GM18868 (cell line): ENCODE measurements at regions not wholly inside any gene's neighbourhood (a gene's known extent, or its start where the extent isn't known, plus 50 kb on each side); places are given as distances from the start of the nearest gene placed in this dataset.
"Not testable (repeated sequence)": the region's sequence is repeated elsewhere in the genome, so short reads cannot be mapped to it uniquely, and the experiment has no call there.

Experiments
- ATAC-seq: cut with Tn5 transposase; IDR thresholded peaks from one replicate; pipeline ENCODE4 v1.9.1; 2021; ENCODE audit warnings: mild to moderate bottlenecking, moderate library complexity; ENCODE audit not compliant: unreplicated experiment

DNA sequence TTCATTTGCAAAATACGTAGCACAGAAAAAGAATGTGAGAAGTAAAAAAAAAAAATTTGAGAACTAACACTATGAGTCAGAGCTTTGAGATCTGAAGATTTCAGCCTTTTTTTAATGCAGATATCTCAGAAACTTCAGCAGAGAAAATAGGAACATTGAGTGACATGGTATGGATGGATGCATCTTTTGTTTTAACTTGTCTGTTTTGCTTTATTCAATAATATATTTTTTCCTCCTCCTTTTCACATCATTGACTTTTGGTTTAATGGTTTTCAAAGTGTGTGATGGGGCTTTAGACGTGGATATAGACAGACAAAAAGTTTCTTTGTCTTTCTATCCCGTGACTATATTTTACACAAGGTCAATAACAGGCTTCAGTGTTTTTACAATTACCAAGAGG, 426.7 kb upstream of the FRG2C start:
- no peak for ATAC-seq

GRCh38 chr3:75241226-75241962, 422.7 kb upstream of the FRG2C start:
- not testable (repeated sequence) for ATAC-seq

- ATAC-seq: no peak
Measured at GRCh38 chr3:75242012-75242735, 422.0 kb upstream of the FRG2C start.

DNA sequence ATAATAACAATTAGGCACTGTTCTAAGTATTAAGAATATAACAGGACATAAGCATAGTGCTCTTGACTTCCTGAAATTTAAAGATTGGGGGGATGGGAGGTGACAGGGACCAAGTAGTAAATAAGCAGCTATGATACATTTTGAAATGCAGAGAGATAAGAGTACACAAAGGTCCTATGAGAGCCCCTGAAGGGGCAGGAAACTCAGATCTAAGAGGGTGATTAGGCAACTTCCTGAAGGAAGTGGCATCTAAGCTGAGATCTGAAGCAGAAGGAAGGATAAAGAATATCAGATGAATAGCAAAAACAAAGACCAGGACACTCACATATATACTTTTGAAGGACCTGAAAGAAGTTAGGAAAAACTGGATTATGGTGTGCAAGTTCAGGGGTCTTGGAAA, 415.2 kb upstream of the FRG2C start:
- no peak for ATAC-seq

- ATAC-seq: no peak
Measured at GRCh38 chr3:75254685-75255084, 409.4 kb upstream of the FRG2C start.

DNA sequence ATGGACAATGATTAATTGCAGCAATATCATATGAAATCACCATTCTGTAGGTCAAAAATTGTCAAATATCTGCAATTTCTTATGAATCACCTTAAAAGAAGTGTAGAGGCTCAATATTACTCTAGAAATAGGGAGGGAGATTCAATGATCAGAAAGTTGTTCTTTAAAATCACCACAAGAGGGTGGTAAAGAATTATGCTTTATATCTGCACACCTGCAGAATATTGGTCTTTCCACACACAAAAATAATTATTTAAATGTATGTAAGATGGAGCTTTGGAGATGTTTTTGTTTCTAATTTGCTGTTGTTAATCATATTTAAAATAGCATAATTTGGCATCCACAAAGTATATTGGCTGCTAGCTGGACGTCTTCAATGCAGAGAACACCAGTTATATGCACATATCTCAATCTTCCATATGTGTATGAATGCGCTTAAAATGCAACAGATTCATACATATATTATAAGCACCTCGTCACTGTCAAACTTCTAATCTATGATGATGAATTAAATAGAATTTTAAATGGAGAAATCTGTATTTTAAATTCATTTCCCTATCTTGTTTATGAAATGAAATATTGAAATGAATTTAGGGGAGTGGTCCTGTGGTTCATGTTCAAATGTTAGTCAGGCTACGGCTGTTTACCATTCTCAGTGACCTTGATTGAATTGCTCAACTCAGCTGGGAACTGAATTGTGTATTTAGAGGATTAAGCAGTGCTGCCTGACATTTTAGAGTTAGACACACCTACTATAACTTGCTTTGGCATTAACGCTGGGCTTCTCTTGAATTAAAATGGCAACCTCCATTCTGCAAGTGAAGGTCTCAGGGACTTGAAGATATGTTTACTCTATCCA, 405.1 kb upstream of the FRG2C start:
- peak; percentile 77 for ATAC-seq

DNA sequence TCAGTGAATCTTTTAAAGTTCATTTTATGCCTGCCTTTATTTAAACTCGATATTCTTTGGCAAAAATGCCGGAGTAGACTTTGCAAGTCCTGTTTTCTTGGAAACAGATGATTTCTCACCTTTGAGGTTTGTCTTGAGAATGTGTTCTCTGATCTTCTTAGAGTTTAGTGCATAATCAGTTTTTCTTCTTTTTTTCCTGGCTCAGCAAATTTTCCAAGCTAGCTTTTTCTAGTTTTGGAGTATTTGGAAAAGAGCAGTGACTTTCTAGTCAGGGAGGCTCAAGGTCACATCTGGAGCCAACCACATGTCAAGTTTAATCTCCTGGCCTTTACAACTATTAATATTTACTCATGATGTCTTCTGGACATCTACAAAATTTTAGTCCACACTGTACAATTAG, 403.2 kb upstream of the FRG2C start:
- not testable (repeated sequence) for ATAC-seq

GRCh38 chr3:75262661-75263060, 401.5 kb upstream of the FRG2C start:
- ATAC-seq: no peak

DNA sequence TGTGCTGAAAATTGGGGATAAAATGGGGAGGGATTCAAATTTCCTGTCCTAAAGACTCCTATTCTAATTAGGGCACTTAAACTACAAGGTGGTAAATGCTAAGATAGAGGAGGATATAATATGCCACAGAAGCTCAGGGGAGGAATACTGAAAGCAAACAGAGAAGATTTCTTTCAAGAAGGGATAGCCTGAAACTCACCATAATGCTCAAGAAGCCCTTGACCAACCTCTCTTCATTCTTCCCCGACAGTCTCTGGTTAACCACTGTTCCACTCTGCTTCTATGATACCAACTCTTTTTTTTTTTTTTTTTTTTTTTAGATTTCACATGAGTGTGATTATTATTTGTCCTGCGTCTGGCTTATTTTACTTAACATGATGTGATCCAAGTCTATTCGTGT, 398.2 kb upstream of the FRG2C start:
- ATAC-seq: no peak

DNA sequence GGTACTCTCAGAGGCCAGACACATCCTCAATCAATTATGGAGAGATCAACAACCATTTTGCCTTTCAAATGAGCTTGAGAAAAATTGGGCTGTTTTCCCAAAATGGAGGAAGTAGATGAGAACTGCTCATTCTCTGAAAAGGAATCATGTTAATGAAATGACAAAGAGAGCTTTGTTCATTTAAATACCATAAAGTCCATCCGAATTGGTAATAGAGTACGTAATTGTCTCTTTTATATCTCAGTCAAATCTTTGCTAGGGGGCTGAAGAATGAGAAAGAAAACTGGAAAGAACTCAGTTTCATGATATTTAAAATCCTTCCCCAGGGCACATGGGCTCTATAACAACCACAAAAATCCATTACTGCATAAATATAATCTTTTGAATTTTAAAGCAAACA, 395.6 kb upstream of the FRG2C start:
- ATAC-seq: not testable (repeated sequence)

- ATAC-seq: not testable (repeated sequence)
Measured at GRCh38 chr3:75272237-75272636, 391.9 kb upstream of the FRG2C start.

GRCh38 chr3:75272691-75273090, 391.4 kb upstream of the FRG2C start:
- ATAC-seq: no peak

- ATAC-seq: not testable (repeated sequence)
Measured at GRCh38 chr3:75285531-75286148, 378.5 kb upstream of the FRG2C start.

DNA sequence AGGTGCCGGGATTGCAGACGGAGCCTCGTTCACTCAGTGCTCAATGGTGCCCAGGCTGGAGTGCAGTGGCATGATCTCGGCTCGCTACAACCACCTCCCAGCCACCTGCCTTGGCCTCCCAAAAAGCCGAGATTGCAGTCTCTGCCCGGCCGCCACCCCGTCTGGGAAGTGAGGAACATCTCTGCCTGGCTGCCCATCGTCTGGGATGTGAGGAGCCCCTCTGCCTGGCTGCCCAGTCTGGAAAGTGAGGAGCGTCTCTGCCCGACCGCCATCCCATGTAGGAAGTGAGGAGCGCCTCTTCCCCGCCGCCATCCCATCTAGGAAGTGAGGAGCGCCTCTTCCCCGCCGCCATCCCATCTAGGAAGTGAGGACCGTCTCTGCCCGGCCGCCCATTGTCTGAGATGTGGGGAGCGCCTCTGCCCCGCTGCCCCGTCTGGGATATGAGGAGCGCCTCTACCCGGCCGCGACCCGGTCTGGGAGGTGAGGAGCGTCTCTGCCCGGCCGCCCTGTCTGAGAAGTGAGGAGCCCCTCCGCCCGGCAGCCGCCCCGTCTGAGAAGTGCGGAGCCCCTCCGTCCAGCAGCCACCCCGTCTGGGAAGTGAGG, 375.1 kb upstream of the FRG2C start:
- not testable (repeated sequence) for ATAC-seq

GRCh38 chr3:75294124-75294523, 370.0 kb upstream of the FRG2C start:
- ATAC-seq: peak; percentile 93

DNA sequence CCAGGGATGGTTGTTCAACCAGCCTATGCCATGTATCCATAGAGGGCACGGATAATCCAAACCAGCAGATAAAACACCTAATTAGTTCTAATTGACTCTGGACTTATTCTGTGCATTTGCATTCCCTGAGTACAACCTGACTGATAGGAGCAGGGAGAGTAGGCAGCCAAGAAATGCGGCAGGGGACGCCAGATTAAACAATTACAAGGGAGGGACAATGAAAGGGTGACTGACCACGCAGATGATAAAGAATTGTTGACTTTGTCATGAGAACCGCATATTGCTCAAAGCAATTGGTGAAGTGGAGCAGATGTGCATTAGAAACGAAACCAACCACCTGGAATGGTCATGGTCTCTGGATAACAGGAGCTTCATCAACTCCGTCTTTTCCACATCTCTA, 369.1 kb upstream of the FRG2C start:
- no peak for ATAC-seq

DNA sequence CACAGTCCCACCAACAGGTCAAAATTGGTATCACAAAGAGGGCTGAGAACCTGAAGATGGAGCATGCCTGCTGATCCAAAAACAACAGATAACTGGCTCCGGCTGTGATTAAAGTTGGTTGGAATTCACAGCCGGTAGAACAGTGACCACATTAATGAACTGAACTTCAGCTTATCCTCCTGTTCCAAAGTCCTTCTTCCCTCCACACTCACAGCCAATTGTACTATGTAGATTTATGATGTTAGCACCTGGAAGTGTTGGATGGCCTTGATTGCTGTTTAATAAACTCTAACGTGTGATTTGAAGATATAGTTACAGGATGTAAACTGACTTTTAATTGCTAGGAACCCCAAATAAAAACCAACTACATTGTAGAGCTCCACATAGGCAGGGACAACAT, 367.3 kb upstream of the FRG2C start:
- no peak for ATAC-seq

- no peak for ATAC-seq
Measured at GRCh38 chr3:75300606-75301005, 363.5 kb upstream of the FRG2C start.

GRCh38 chr3:75301050-75301449, 363.1 kb upstream of the FRG2C start:
- ATAC-seq: not testable (repeated sequence)

- no peak for ATAC-seq
Measured at GRCh38 chr3:75303741-75304140, 360.4 kb upstream of the FRG2C start.

DNA sequence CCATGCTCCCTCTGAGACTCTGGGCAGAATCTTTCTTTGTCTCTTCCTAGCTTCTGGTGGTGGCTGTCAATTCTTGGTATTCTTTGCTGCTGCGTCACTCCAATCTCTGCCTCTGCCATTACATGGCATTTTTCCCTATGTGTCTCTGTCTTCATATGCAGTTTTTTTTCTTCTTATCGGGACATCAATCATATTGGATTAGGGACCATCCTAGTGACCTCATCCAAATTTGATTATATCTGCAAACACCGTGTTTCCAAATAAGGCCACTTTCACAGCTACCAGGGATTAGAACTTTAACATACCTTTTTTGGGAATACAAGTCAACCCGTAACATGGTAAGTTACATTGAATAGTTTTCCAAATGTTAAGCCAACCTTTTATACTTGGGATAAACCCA, 358.2 kb upstream of the FRG2C start:
- ATAC-seq: no peak
